ENCODE measurements at regions not wholly inside any gene's neighbourhood (a gene's known extent, or its start where the extent isn't known, plus 50 kb on each side); places are given as distances from the start of the nearest gene placed in this dataset.

DNA sequence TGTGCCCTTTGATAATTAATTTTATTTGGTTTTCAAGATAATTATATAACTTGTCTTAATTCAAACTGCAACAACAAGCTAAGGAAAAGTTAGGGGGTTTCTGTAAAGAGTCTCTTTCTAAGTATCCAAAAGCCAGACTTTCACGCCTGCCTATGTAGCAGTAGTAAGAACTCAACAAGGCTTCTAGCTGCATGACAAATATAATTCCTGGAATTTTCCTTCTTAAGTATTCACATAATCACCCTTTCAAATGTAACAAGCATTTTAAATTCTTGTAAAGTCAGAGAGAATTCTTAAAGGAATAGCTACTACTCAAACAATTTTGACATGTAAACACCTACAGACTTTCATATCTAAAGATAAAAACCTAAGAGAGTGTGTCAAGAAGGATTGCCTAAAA lies 189.7 kb upstream of the NDST3 start:
- Histone ChIP-seq H3K4me3 (ENCODE audit: low read depth, low read length, poor library complexity, severe bottlenecking) (no peak overlapping the region), H2AFZ (ENCODE audit: low read length) (no peak overlapping the region), H3K27ac (ENCODE audit: low read depth, low read length, poor library complexity, severe bottlenecking) (no peak overlapping the region), H4K20me1 (ENCODE audit: insufficient read depth, low read length) (no peaks in the 10 kb centered on the region), H3K36me3 (ENCODE audit: insufficient read depth, low read length) (no peaks in the 10 kb centered on the region), H3K9me3 (ENCODE audit: low read length) (no peaks in the 10 kb centered on the region), H3K4me1 (ENCODE audit: insufficient read depth, low read length, poor library complexity, severe bottlenecking) (no peaks in the 10 kb centered on the region), H3K4me2 (ENCODE audit: low read length) (no peak overlapping the region), H3K9me2 (ENCODE audit: insufficient read depth, low read length) (no peaks in the 10 kb centered on the region), H3K79me2 (ENCODE audit: insufficient read depth, low read depth, low read length) (no peaks in the 10 kb centered on the region)
- CTCF ChIA-PET (ENCODE audit: unreplicated experiment), result no interaction called here
- DNase-seq (ENCODE audit: low spot score), result no peak
- BruUV-seq (replicated peaks), result no TSS peak
- POLR2A ChIA-PET, result interaction anchor here (0.6 to 0.8 kb wide), 2 partner anchors 25 to 292 kb away, joined by 3 to 4 read pairs; no protein-coding TSS in a partner anchor
- intact Hi-C loops (cut with micrococcal nuclease; ENCODE audit: unreplicated experiment), result no loop called here
- TF ChIP-seq, protein P1, sequence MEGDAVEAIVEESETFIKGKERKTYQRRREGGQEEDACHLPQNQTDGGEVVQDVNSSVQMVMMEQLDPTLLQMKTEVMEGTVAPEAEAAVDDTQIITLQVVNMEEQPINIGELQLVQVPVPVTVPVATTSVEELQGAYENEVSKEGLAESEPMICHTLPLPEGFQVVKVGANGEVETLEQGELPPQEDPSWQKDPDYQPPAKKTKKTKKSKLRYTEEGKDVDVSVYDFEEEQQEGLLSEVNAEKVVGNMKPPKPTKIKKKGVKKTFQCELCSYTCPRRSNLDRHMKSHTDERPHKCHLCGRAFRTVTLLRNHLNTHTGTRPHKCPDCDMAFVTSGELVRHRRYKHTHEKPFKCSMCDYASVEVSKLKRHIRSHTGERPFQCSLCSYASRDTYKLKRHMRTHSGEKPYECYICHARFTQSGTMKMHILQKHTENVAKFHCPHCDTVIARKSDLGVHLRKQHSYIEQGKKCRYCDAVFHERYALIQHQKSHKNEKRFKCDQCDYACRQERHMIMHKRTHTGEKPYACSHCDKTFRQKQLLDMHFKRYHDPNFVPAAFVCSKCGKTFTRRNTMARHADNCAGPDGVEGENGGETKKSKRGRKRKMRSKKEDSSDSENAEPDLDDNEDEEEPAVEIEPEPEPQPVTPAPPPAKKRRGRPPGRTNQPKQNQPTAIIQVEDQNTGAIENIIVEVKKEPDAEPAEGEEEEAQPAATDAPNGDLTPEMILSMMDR (conservative IDR thresholded peaks at IDR 0.05; ENCODE audit: low read length), result no peak
- TF ChIP-seq EZH2phosphoT487 (IDR thresholded peaks at IDR 0.05; ENCODE audit: borderline replicate concordance, low read depth, low read length), result no peak

GRCh38 chr4:117845270-117845669 lies 189.0 kb upstream of the NDST3 start:
- TF ChIP-seq, protein P1 (conservative IDR thresholded peaks at IDR 0.05; ENCODE audit: low read length), result no peak
- no peak for TF ChIP-seq EZH2phosphoT487 (IDR thresholded peaks at IDR 0.05; ENCODE audit: borderline replicate concordance, low read depth, low read length)
- no peak for DNase-seq (ENCODE audit: low spot score)
- intact Hi-C loops (cut with micrococcal nuclease; ENCODE audit: unreplicated experiment), result no loop called here
- no peak overlapping the region for H3K4me3 ChIP-seq (ENCODE audit: low read depth, low read length, poor library complexity, severe bottlenecking)
- H3K4me2 ChIP-seq (ENCODE audit: low read length), result no peak overlapping the region
- H4K20me1 ChIP-seq (ENCODE audit: insufficient read depth, low read length), result no peaks in the 10 kb centered on the region
- H3K36me3 ChIP-seq (ENCODE audit: insufficient read depth, low read length), result no peaks in the 10 kb centered on the region
- no peaks in the 10 kb centered on the region for H3K79me2 ChIP-seq (ENCODE audit: insufficient read depth, low read depth, low read length)
- H2AFZ ChIP-seq (ENCODE audit: low read length), result no peak overlapping the region
- BruUV-seq (replicated peaks), result no TSS peak
- H3K4me1 ChIP-seq (ENCODE audit: insufficient read depth, low read length, poor library complexity, severe bottlenecking), result no peaks in the 10 kb centered on the region
- H3K27ac ChIP-seq (ENCODE audit: low read depth, low read length, poor library complexity, severe bottlenecking), result no peak overlapping the region
- ChIA-PET POLR2A (interaction anchor here (1.2 kb wide), 1 partner anchor 17 kb away, joined by 4 read pairs; no protein-coding TSS in a partner anchor), CTCF (ENCODE audit: unreplicated experiment) (no interaction called here)
- no peaks in the 10 kb centered on the region for H3K9me2 ChIP-seq (ENCODE audit: insufficient read depth, low read length)
- no peaks in the 10 kb centered on the region for H3K9me3 ChIP-seq (ENCODE audit: low read length)

DNA sequence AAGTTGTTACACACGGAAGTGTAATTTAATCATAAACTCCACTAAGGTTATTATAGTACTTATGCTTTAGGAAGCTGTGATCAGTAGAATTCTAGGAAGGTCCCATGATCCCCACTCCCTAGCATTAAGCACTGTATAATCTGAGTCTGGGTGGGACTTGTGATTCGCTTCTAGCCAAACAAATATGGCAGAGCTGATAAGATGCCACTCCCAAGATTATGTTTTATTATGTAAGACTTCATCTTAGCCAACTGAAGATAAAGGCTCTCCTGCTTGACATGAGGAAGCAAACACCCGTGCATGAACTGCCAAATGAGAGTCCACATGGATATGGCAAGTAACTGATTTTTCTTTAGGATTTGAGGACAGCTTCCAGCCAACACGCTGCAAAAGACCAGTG lies 186.4 kb upstream of the NDST3 start:
- Histone ChIP-seq H3K79me2 (ENCODE audit: insufficient read depth, low read depth, low read length) (no peaks in the 10 kb centered on the region), H2AFZ (ENCODE audit: low read length) (no peak overlapping the region), H3K36me3 (ENCODE audit: insufficient read depth, low read length) (no peaks in the 10 kb centered on the region), H3K4me3 (ENCODE audit: low read depth, low read length, poor library complexity, severe bottlenecking) (no peak overlapping the region), H3K4me1 (ENCODE audit: insufficient read depth, low read length, poor library complexity, severe bottlenecking) (no peaks in the 10 kb centered on the region), H3K9me3 (ENCODE audit: low read length) (no peaks in the 10 kb centered on the region), H4K20me1 (ENCODE audit: insufficient read depth, low read length) (no peaks in the 10 kb centered on the region), H3K27ac (ENCODE audit: low read depth, low read length, poor library complexity, severe bottlenecking) (no peak overlapping the region), H3K9me2 (ENCODE audit: insufficient read depth, low read length) (no peaks in the 10 kb centered on the region), H3K4me2 (ENCODE audit: low read length) (no peak overlapping the region)
- DNase-seq (ENCODE audit: low spot score), result no peak
- no TSS peak for BruUV-seq (replicated peaks)
- ChIA-PET POLR2A (interaction anchor here (0.5 kb wide), 1 partner anchor 118 kb away, joined by 5 read pairs; no protein-coding TSS in a partner anchor), CTCF (ENCODE audit: unreplicated experiment) (no interaction called here)
- intact Hi-C loops (cut with micrococcal nuclease; ENCODE audit: unreplicated experiment), result no loop called here
- no peak for TF ChIP-seq EZH2phosphoT487 (IDR thresholded peaks at IDR 0.05; ENCODE audit: borderline replicate concordance, low read depth, low read length)
- TF ChIP-seq, protein P1 (conservative IDR thresholded peaks at IDR 0.05; ENCODE audit: low read length), result no peak
